GM12892 (cell line): ENCODE measurements at regions not wholly inside any gene's neighbourhood (a gene's known extent, or its start where the extent isn't known, plus 50 kb on each side); places are given as distances from the start of the nearest gene placed in this dataset.

Experiments
- DNase-seq: peaks from one replicate; pipeline ENCODE4 v3.0.0; 2011; ENCODE audit not compliant: insufficient read length
- FAIRE-seq: peaks from 2 replicates; lab custom pipeline; 2011; peaks lifted over from hg19 to GRCh38; lab: Jason Lieb, UNC
- POLR2A ChIP-seq: IDR thresholded peaks from 2 replicates; pipeline ENCODE4 v1.6.1; 2011; ENCODE audit warnings: low read depth, low read length, control low read depth
- POLR2AphosphoS5 ChIP-seq: IDR thresholded peaks from 2 replicates; pipeline ENCODE4 v1.6.1; 2011; ENCODE audit warnings: low read depth, low read length, control low read depth
- TAF1 ChIP-seq: IDR thresholded peaks from 2 replicates; pipeline ENCODE4 v1.6.1; 2011; ENCODE audit warnings: low read depth, mild to moderate bottlenecking, control low read depth, low read length, borderline replicate concordance

GRCh38 chr1:219292341-219292740 is 118.7 kb downstream of the LYPLAL1 start:
- no peak for DNase-seq
- no peak for TF ChIP-seq POLR2AphosphoS5
- no peak for TF ChIP-seq TAF1
- no peak for TF ChIP-seq POLR2A
- FAIRE-seq, result no peak

- DNase-seq, result no peak
- no peak for FAIRE-seq
- TF ChIP-seq TAF1 (no peak), POLR2A (no peak), POLR2AphosphoS5 (no peak)
Measured at GRCh38 chr1:219289171-219289570, 115.5 kb downstream of the LYPLAL1 start.

GRCh38 chr1:219283541-219283940 is 109.9 kb downstream of the LYPLAL1 start:
- TF ChIP-seq POLR2AphosphoS5 (no peak), POLR2A (no peak), TAF1 (no peak)
- FAIRE-seq (no peak), DNase-seq (no peak)

- no peak for FAIRE-seq
- TF ChIP-seq POLR2A, result no peak
- no peak for TF ChIP-seq POLR2AphosphoS5
- TF ChIP-seq TAF1, result no peak
- DNase-seq, result no peak
Measured at GRCh38 chr1:219281831-219282230, 108.2 kb downstream of the LYPLAL1 start.

GRCh38 chr1:219279017-219279770 is 105.5 kb downstream of the LYPLAL1 start:
- DNase-seq, result no peak

GRCh38 chr1:219278288-219278687 is 104.6 kb downstream of the LYPLAL1 start:
- TF ChIP-seq POLR2A, result no peak
- no peak for TF ChIP-seq POLR2AphosphoS5
- no peak for TF ChIP-seq TAF1
- no peak for DNase-seq
- no peak for FAIRE-seq

More at GRCh38 chr1:219279017-219279770, 105.5 kb downstream of the LYPLAL1 start:
- no peak for FAIRE-seq
- no peak for TF ChIP-seq POLR2AphosphoS5
- no peak for TF ChIP-seq POLR2A
- TF ChIP-seq TAF1, result no peak

- FAIRE-seq (no peak), DNase-seq (no peak)
- TF ChIP-seq POLR2AphosphoS5 (no peak), TAF1 (no peak), POLR2A (no peak)
Measured at GRCh38 chr1:219277304-219278105, 103.8 kb downstream of the LYPLAL1 start.

GRCh38 chr1:219276049-219276738 is 102.5 kb downstream of the LYPLAL1 start:
- FAIRE-seq, result no peak
- DNase-seq, result no peak
- TF ChIP-seq POLR2AphosphoS5 (no peak), POLR2A (no peak), TAF1 (no peak)

- FAIRE-seq (no peak), DNase-seq (no peak)
- TF ChIP-seq POLR2A (no peak), TAF1 (no peak), POLR2AphosphoS5 (no peak)
Measured at GRCh38 chr1:219273088-219273686, 99.5 kb downstream of the LYPLAL1 start.

- TF ChIP-seq POLR2AphosphoS5 (no peak), POLR2A (no peak), TAF1 (no peak)
- no peak for FAIRE-seq
- no peak for DNase-seq
Measured at GRCh38 chr1:219271818-219272535, 98.3 kb downstream of the LYPLAL1 start.

- TF ChIP-seq POLR2A, result no peak
- no peak for TF ChIP-seq POLR2AphosphoS5
- TF ChIP-seq TAF1, result no peak
- FAIRE-seq (no peak), DNase-seq (no peak)
Measured at GRCh38 chr1:219269171-219269570, 95.5 kb downstream of the LYPLAL1 start.
